SK-N-SH treated with all-trans-retinoic acid at 6 μM for 48 hours (cell line): ENCODE measurements at regions not wholly inside any gene's neighbourhood (a gene's known extent, or its start where the extent isn't known, plus 50 kb on each side); places are given as distances from the start of the nearest gene placed in this dataset.

Experiments
- ATAC-seq: fragments of 200-7000 bp; cut with Tn5 transposase; 3 replicates; pipeline ENCODE4 v1.9.1; 2020; ENCODE audit warnings: mild to moderate bottlenecking, moderate library complexity
- ARNTL ChIP-seq: fragments of 450-650 bp; formaldehyde crosslinking; IDR thresholded peaks from 2 replicates; pipeline ENCODE4 v1.5.0; 2020; ENCODE audit warnings: low read depth, mild to moderate bottlenecking, moderate library complexity, borderline replicate concordance
- BACH2 ChIP-seq: fragments of 250-450 bp; sonication (Bioruptor Pico); IDR thresholded peaks from 2 replicates; pipeline ENCODE4 v1.9.0; 2021; ENCODE audit warnings: mild to moderate bottlenecking, borderline replicate concordance
- CREB5 ChIP-seq: fragments of 250-450 bp; sonication (Bioruptor Pico); IDR thresholded peaks from 2 replicates; pipeline ENCODE4 v1.5.1; 2020; ENCODE audit warnings: low read depth, mild to moderate bottlenecking, moderate library complexity
- CSDC2 ChIP-seq: fragments of 250-450 bp; sonication (Bioruptor Pico); IDR thresholded peaks from 2 replicates; pipeline ENCODE4 v1.5.0; 2020; ENCODE audit warnings: mild to moderate bottlenecking, moderate library complexity
- CSRNP3 ChIP-seq: fragments of 250-450 bp; sonication (Bioruptor Pico); IDR thresholded peaks from 2 replicates; pipeline ENCODE4 v1.5.1; 2021; ENCODE audit warnings: mild to moderate bottlenecking, moderate library complexity
- ESRRG ChIP-seq: fragments of 250-450 bp; sonication (Bioruptor Pico); IDR thresholded peaks from 2 replicates; pipeline ENCODE4 v1.6.1; 2021; ENCODE audit warnings: mild to moderate bottlenecking
- GLIS3 ChIP-seq: fragments of 250-450 bp; sonication (Bioruptor Pico); IDR thresholded peaks from 2 replicates; pipeline ENCODE4 v1.5.0; 2020; ENCODE audit warnings: mild to moderate bottlenecking, moderate library complexity
- ISL1 ChIP-seq: fragments of 250-450 bp; sonication (Bioruptor Pico); IDR thresholded peaks from 2 replicates; pipeline ENCODE4 v2.1.2; 2022; ENCODE audit warnings: mild to moderate bottlenecking, moderate library complexity
- OSR1 ChIP-seq: fragments of 250-450 bp; sonication (Bioruptor Pico); IDR thresholded peaks from 2 replicates; pipeline ENCODE4 v1.8.0; 2022; ENCODE audit warnings: moderate library complexity, mild to moderate bottlenecking, inconsistent platforms
- PATZ1 ChIP-seq: fragments of 250-450 bp; sonication (Bioruptor Pico); IDR thresholded peaks from 2 replicates; pipeline ENCODE4 v1.8.0; 2020; ENCODE audit warnings: mild to moderate bottlenecking, moderate library complexity, borderline replicate concordance
- POU6F1 ChIP-seq: fragments of 250-450 bp; sonication (Bioruptor Pico); IDR thresholded peaks from 2 replicates; pipeline ENCODE4 v1.8.0; 2021; ENCODE audit warnings: low read depth, mild to moderate bottlenecking, moderate library complexity, borderline replicate concordance
- PPARA ChIP-seq: fragments of 250-450 bp; sonication (Bioruptor Pico); IDR thresholded peaks from 2 replicates; pipeline ENCODE4 v1.5.0; 2020; ENCODE audit warnings: mild to moderate bottlenecking, borderline replicate concordance
- RARB ChIP-seq: fragments of 250-450 bp; sonication (Bioruptor Pico); IDR thresholded peaks from 2 replicates; pipeline ENCODE4 v1.8.0; 2021; ENCODE audit warnings: mild to moderate bottlenecking, moderate library complexity
- SNAI2 ChIP-seq: fragments of 250-450 bp; sonication (Bioruptor Pico); IDR thresholded peaks from 2 replicates; pipeline ENCODE4 v1.5.0; 2020; ENCODE audit warnings: mild to moderate bottlenecking, moderate library complexity
- TCF4 ChIP-seq: fragments of 250-450 bp; sonication (Bioruptor Pico); IDR thresholded peaks from 2 replicates; pipeline ENCODE4 v1.8.0; 2021; ENCODE audit warnings: mild to moderate bottlenecking, moderate library complexity, borderline replicate concordance
- TOX ChIP-seq: fragments of 250-450 bp; sonication (Bioruptor Pico); IDR thresholded peaks from 2 replicates; pipeline ENCODE4 v1.8.0; 2021; ENCODE audit warnings: mild to moderate bottlenecking, moderate library complexity, borderline replicate concordance
- ZFP3 ChIP-seq: fragments of 250-450 bp; sonication (Bioruptor Pico); IDR thresholded peaks from 2 replicates; pipeline ENCODE4 v1.5.0; 2020; ENCODE audit warnings: mild to moderate bottlenecking, moderate library complexity
- ZFP30 ChIP-seq: fragments of 450-650 bp; formaldehyde crosslinking; IDR thresholded peaks from 2 replicates; pipeline ENCODE4 v1.5.0; 2022; ENCODE audit warnings: mild to moderate bottlenecking, moderate library complexity
- ZNF565 ChIP-seq: fragments of 450-650 bp; formaldehyde crosslinking; conservative IDR thresholded peaks from 2 replicates; pipeline ENCODE4 v1.5.0; 2020; ENCODE audit warnings: low read depth, mild to moderate bottlenecking, moderate library complexity
- ZNF70 ChIP-seq: fragments of 450-650 bp; formaldehyde crosslinking; IDR thresholded peaks from 2 replicates; pipeline ENCODE4 v1.5.0; 2020; ENCODE audit warnings: mild to moderate bottlenecking, moderate library complexity

- no peak for ATAC-seq
- TF ChIP-seq CSRNP3 (CRISPR knock-in tag) = no peak
- TF ChIP-seq, all 23 proteins: peak for 0
Observed at GRCh38 chr1:86218859-86219258, 62.3 kb upstream of the COL24A1 start.

GRCh38 chr1:86214605-86215004, 58.0 kb upstream of the COL24A1 start:
- no peak for TF ChIP-seq ZNF70 (CRISPR knock-in tag)
- no peak for TF ChIP-seq PATZ1
- TF ChIP-seq RARB (CRISPR knock-in tag) = no peak
- no peak for TF ChIP-seq TCF4
- no peak for TF ChIP-seq ISL1 (CRISPR knock-in tag)
- TF ChIP-seq SNAI2 (CRISPR knock-in tag) = no peak
- TF ChIP-seq ESRRG (CRISPR knock-in tag) = no peak
- no peak for TF ChIP-seq PPARA (CRISPR knock-in tag)
- no peak for TF ChIP-seq ZFP30
- TF ChIP-seq ZNF565 = no peak
- TF ChIP-seq CREB5 (CRISPR knock-in tag) = no peak
- TF ChIP-seq CSDC2 = no peak
- TF ChIP-seq GLIS3 = no peak
- TF ChIP-seq ARNTL (CRISPR knock-in tag) = no peak
- TF ChIP-seq POU6F1 (CRISPR knock-in tag) = no peak
- TF ChIP-seq CSRNP3 (CRISPR knock-in tag) = no peak
- no peak for TF ChIP-seq TOX (CRISPR knock-in tag)
- no peak for TF ChIP-seq ZFP3 (CRISPR knock-in tag)
- TF ChIP-seq OSR1 = no peak
- no peak for TF ChIP-seq BACH2 (CRISPR knock-in tag)
- no peak for ATAC-seq

- TF ChIP-seq ARNTL (CRISPR knock-in tag) = no peak
- no peak for TF ChIP-seq CREB5 (CRISPR knock-in tag)
- no peak for TF ChIP-seq SNAI2 (CRISPR knock-in tag)
- no peak for TF ChIP-seq CSRNP3 (CRISPR knock-in tag)
- ATAC-seq = no peak
Observed at GRCh38 chr1:86209346-86209745, 52.8 kb upstream of the COL24A1 start.
